Astrocyte (in vitro differentiated cells and primary cell): ENCODE measurements at regions not wholly inside any gene's neighbourhood (a gene's known extent, or its start where the extent isn't known, plus 50 kb on each side); places are given as distances from the start of the nearest gene placed in this dataset.

ENCODE experiments used
- DNase-seq: peaks from one replicate; pipeline ENCODE4 v3.0.0-alpha.2; 2010; ENCODE audit warnings: low read depth
- FAIRE-seq: peaks from 2 replicates; lab custom pipeline; 2011; peaks lifted over from hg19 to GRCh38; lab: Jason Lieb, UNC
- H2AFZ ChIP-seq: 2 replicates; pipeline ENCODE4 v1.6.0; 2012; ENCODE audit warnings: low read depth, low read length, inconsistent platforms
- H3K27ac ChIP-seq: 2 replicates; pipeline ENCODE4 v1.5.1; 2011; ENCODE audit warnings: low read depth, low read length, inconsistent platforms
- H3K27me3 ChIP-seq: 2 replicates; pipeline ENCODE4 v1.6.0; 2011; ENCODE audit warnings: low read length, inconsistent platforms; ENCODE audit not compliant: insufficient read depth
- H3K36me3 ChIP-seq: 2 replicates; pipeline ENCODE4 v1.5.1; 2011; ENCODE audit warnings: low read length, inconsistent platforms; ENCODE audit not compliant: insufficient read depth
- H3K4me1 ChIP-seq: 2 replicates; pipeline ENCODE4 v1.5.1; 2011; ENCODE audit warnings: low read length, inconsistent platforms; ENCODE audit not compliant: insufficient read depth
- H3K4me2 ChIP-seq: 2 replicates; pipeline ENCODE4 v1.6.0; 2012; ENCODE audit warnings: low read length, inconsistent platforms
- H3K4me3 ChIP-seq: 2 replicates; pipeline ENCODE4 v1.5.1; 2011; ENCODE audit warnings: low read depth, mild to moderate bottlenecking, low read length, inconsistent platforms; ENCODE audit not compliant: insufficient read depth
- H3K79me2 ChIP-seq: 2 replicates; pipeline ENCODE4 v1.6.0; 2012; ENCODE audit warnings: mild to moderate bottlenecking, low read length, inconsistent platforms; ENCODE audit not compliant: insufficient read depth
- H3K9ac ChIP-seq: 2 replicates; pipeline ENCODE4 v1.6.0; 2012; ENCODE audit warnings: mild to moderate bottlenecking, low read length, inconsistent platforms
- H3K9me3 ChIP-seq: 2 replicates; pipeline ENCODE4 v1.5.1; 2012; ENCODE audit warnings: low read depth, mild to moderate bottlenecking, low read length, inconsistent platforms; ENCODE audit not compliant: insufficient read depth
- H4K20me1 ChIP-seq: 2 replicates; pipeline ENCODE4 v1.6.0; 2012; ENCODE audit warnings: low read length, inconsistent platforms; ENCODE audit not compliant: insufficient read depth
- H3K27ac Mint-ChIP-seq: one replicate; pipeline ENCODE4 v1.8.0; 2021; ENCODE audit warnings: mild to moderate bottlenecking, mixed read lengths; ENCODE audit not compliant: unreplicated experiment
- H3K27me3 Mint-ChIP-seq: one replicate; pipeline ENCODE4 v1.8.0; 2021; ENCODE audit warnings: low read depth, mixed read lengths; ENCODE audit not compliant: unreplicated experiment
- H3K36me3 Mint-ChIP-seq: one replicate; pipeline ENCODE4 v1.8.0; 2021; ENCODE audit warnings: low read depth, mixed read lengths; ENCODE audit not compliant: unreplicated experiment
- H3K4me1 Mint-ChIP-seq: one replicate; pipeline ENCODE4 v1.8.0; 2021; ENCODE audit warnings: low read depth, mixed read lengths; ENCODE audit not compliant: unreplicated experiment
- H3K4me3 Mint-ChIP-seq: one replicate; pipeline ENCODE4 v1.8.0; 2021; ENCODE audit warnings: mild to moderate bottlenecking, moderate library complexity, mixed read lengths; ENCODE audit not compliant: unreplicated experiment
- H3K9me3 Mint-ChIP-seq: one replicate; pipeline ENCODE4 v1.8.0; 2021; ENCODE audit warnings: mild to moderate bottlenecking, mixed read lengths; ENCODE audit not compliant: unreplicated experiment
- CTCF ChIP-seq: IDR thresholded peaks from 2 replicates; pipeline ENCODE4 v1.5.1; 2011; ENCODE audit warnings: low read depth, mild to moderate bottlenecking, inconsistent platforms, low read length, moderate library complexity; ENCODE audit not compliant: insufficient read depth
- EZH2 ChIP-seq: IDR thresholded peaks from 2 replicates; pipeline ENCODE4 v1.6.1; 2012; ENCODE audit warnings: mild to moderate bottlenecking, low read length, inconsistent platforms; ENCODE audit not compliant: insufficient read depth

GRCh38 chr20:24732076-24732475 is 217.0 kb upstream of the CST7 start:
- H3K4me1 Mint-ChIP-seq: no peaks in the 10 kb centered on the region
- Histone ChIP-seq H3K4me2 (no peak overlapping the region), H3K4me3 (no peak overlapping the region), H3K79me2 (no peaks in the 10 kb centered on the region), H3K9ac (no peak overlapping the region), H3K27me3 (no peaks in the 10 kb centered on the region), H3K9me3 (no peaks in the 10 kb centered on the region), H3K36me3 (no peaks in the 10 kb centered on the region), H2AFZ (no peak overlapping the region), H3K4me1 (peaks cover 3% of the 10 kb centered on the region), H3K27ac (no peak overlapping the region), H4K20me1 (no peaks in the 10 kb centered on the region)
- H3K27ac Mint-ChIP-seq: no peak overlapping the region
- no peak for FAIRE-seq
- no peaks in the 10 kb centered on the region for H3K36me3 Mint-ChIP-seq
- peaks cover 7% of the 10 kb centered on the region for H3K27me3 Mint-ChIP-seq
- H3K4me3 Mint-ChIP-seq: no peak overlapping the region
- no peak for DNase-seq
- TF ChIP-seq CTCF (no peak), EZH2 (no peak)
- peaks cover 2% of the 10 kb centered on the region for H3K9me3 Mint-ChIP-seq

- Histone ChIP-seq H2AFZ (no peak overlapping the region), H3K4me3 (no peak overlapping the region), H3K9me3 (no peaks in the 10 kb centered on the region), H3K36me3 (no peaks in the 10 kb centered on the region), H3K79me2 (no peaks in the 10 kb centered on the region), H3K27ac (no peak overlapping the region), H3K4me2 (no peak overlapping the region), H3K27me3 (no peaks in the 10 kb centered on the region), H3K4me1 (peaks cover 3% of the 10 kb centered on the region), H4K20me1 (no peaks in the 10 kb centered on the region), H3K9ac (no peak overlapping the region)
- Mint-ChIP-seq H3K27ac (no peak overlapping the region), H3K4me3 (no peak overlapping the region), H3K4me1 (no peaks in the 10 kb centered on the region), H3K27me3 (peaks cover 8% of the 10 kb centered on the region), H3K9me3 (peaks cover 2% of the 10 kb centered on the region), H3K36me3 (no peaks in the 10 kb centered on the region)
- DNase-seq (no peak), FAIRE-seq (no peak)
- no peak for TF ChIP-seq CTCF
- TF ChIP-seq EZH2: no peak
Observed at GRCh38 chr20:24732599-24732998, 216.5 kb upstream of the CST7 start.

- peaks cover 2% of the 10 kb centered on the region for H3K9me3 Mint-ChIP-seq
- no peak overlapping the region for H3K4me3 Mint-ChIP-seq
- no peaks in the 10 kb centered on the region for H3K9me3 ChIP-seq
- peaks cover 3% of the 10 kb centered on the region for H3K4me1 ChIP-seq
- DNase-seq (no peak), FAIRE-seq (no peak)
- H3K36me3 ChIP-seq: no peaks in the 10 kb centered on the region
- no peak overlapping the region for H3K27ac Mint-ChIP-seq
- no peak overlapping the region for H2AFZ ChIP-seq
- H3K27me3 ChIP-seq: no peaks in the 10 kb centered on the region
- no peak for TF ChIP-seq CTCF
- TF ChIP-seq EZH2: no peak
- no peaks in the 10 kb centered on the region for H4K20me1 ChIP-seq
- no peaks in the 10 kb centered on the region for H3K79me2 ChIP-seq
- no peak overlapping the region for H3K27ac ChIP-seq
- H3K27me3 Mint-ChIP-seq: peaks cover 11% of the 10 kb centered on the region
- no peak overlapping the region for H3K4me2 ChIP-seq
- no peak overlapping the region for H3K9ac ChIP-seq
- no peak overlapping the region for H3K4me3 ChIP-seq
- H3K36me3 Mint-ChIP-seq: no peaks in the 10 kb centered on the region
- H3K4me1 Mint-ChIP-seq: no peaks in the 10 kb centered on the region
Observed at GRCh38 chr20:24733416-24733815, 215.7 kb upstream of the CST7 start.
